RWPE1 (cell line): ENCODE measurements at regions not wholly inside any gene's neighbourhood (a gene's known extent, or its start where the extent isn't known, plus 50 kb on each side); places are given as distances from the start of the nearest gene placed in this dataset.

Experiments used
- CTCF ChIA-PET: fragments of 350-600 bp; sonication (Branson Sonifier 250); formaldehyde crosslinking; extraction: SDS; loops from one replicate; lab custom pipeline; 2021; lab: Yijun Ruan, JAX
- POLR2A ChIA-PET: fragments of 400-600 bp; formaldehyde crosslinking; extraction: SDS; loops from one replicate; lab custom pipeline; 2020; ENCODE audit warnings: antibody characterized with exemption; ENCODE audit not compliant: low non-redundant PET; lab: Yijun Ruan, JAX
- DNase-seq: peaks from one replicate; pipeline ENCODE4 v3.0.0; 2012; ENCODE audit warnings: low spot score
- H3K27ac ChIP-seq: fragments of 450-650 bp; 2 replicates; pipeline ENCODE4 v1.5.1; 2017
- TF ChIP-seq, protein P1 (sequence below): fragments of 450-650 bp; conservative IDR thresholded peaks from 2 replicates; pipeline ENCODE4 v1.5.1; 2017; ENCODE audit warnings: low read depth, mild to moderate bottlenecking

DNA sequence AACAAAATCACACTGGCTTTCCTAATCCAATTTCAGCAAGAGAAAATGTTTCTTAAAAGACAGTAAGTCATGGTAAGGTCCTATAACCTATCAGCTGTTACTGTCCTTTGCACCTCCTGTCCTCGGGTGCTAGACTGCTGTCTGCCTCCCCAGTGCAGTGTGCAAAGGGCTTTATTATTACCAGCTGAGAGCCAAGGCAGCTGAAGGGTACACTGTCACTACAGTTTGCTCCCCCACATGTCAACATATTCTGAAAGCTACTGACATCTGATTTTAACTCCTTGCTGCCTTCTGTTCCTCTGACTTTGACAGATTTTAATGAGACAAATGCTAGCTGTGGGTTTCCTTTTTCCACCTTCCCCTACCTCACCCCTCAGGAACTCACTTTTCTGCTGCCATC, 389.4 kb upstream of the SLC24A2 start:
- no peak for DNase-seq
- TF ChIP-seq, protein P1, sequence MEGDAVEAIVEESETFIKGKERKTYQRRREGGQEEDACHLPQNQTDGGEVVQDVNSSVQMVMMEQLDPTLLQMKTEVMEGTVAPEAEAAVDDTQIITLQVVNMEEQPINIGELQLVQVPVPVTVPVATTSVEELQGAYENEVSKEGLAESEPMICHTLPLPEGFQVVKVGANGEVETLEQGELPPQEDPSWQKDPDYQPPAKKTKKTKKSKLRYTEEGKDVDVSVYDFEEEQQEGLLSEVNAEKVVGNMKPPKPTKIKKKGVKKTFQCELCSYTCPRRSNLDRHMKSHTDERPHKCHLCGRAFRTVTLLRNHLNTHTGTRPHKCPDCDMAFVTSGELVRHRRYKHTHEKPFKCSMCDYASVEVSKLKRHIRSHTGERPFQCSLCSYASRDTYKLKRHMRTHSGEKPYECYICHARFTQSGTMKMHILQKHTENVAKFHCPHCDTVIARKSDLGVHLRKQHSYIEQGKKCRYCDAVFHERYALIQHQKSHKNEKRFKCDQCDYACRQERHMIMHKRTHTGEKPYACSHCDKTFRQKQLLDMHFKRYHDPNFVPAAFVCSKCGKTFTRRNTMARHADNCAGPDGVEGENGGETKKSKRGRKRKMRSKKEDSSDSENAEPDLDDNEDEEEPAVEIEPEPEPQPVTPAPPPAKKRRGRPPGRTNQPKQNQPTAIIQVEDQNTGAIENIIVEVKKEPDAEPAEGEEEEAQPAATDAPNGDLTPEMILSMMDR, result no peak
- H3K27ac ChIP-seq, result no peak overlapping the region
- CTCF ChIA-PET, result no interaction called here
- POLR2A ChIA-PET, result interaction anchor here (0.5 kb wide), 1 partner anchor 87 kb away, joined by 3 read pairs; no protein-coding TSS in a partner anchor

DNA sequence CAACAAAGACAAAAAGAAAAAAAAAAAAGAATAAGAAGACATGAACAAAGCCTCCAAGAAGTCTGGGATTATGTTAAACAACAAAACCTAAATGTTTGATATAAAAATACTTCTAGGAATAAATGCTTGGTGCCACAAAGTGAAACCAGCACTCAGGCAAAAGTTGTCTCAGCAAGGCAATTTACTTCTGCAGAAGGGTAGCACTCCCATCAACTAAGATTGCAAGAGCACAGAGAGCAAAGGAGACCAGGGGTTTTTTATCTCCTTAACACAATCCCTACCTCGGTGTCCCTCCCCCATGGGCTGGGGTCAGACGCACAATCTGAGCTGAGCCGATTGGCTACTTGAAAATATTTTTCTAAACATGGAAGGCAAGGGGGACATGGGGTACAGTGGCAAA, 381.3 kb upstream of the SLC24A2 start:
- DNase-seq, result no peak
- CTCF ChIA-PET, result interaction anchor here (0.7 kb wide), 1 partner anchor 1475 kb away, joined by 3 read pairs; no protein-coding TSS in a partner anchor
- POLR2A ChIA-PET, result no interaction called here
- TF ChIP-seq, protein P1, result no peak
- no peak overlapping the region for H3K27ac ChIP-seq

DNA sequence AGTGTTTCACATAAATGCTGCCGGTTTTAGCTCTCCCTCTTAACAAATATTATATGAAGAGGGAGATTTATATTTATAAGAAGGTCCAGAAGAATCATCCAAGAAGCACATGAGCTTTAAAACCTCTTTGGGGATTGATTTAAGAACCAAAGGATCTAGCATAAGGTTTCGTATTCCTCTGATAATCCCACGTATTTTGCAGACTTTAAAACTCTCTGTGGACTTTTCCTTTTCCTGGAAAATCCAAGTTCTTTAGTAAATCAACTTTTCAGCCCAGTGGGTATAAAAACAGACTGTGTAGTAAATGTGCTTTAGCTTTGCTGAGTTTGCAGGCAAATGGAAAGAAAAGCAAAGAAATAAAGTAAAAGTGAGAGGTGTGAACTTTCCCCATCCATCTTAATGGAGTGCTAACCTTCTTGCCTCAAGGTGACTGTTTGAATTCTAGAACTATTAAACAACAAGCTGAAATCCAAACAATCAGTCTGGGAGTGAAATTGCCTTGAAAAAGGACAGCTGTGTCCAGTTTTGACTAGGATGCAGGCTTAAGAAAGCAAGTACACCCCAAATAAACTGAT, 363.4 kb upstream of the SLC24A2 start:
- TF ChIP-seq, protein P1, result no peak
- ChIA-PET CTCF (no interaction called here), POLR2A (no interaction called here)
- no peak overlapping the region for H3K27ac ChIP-seq
- no peak for DNase-seq

DNA sequence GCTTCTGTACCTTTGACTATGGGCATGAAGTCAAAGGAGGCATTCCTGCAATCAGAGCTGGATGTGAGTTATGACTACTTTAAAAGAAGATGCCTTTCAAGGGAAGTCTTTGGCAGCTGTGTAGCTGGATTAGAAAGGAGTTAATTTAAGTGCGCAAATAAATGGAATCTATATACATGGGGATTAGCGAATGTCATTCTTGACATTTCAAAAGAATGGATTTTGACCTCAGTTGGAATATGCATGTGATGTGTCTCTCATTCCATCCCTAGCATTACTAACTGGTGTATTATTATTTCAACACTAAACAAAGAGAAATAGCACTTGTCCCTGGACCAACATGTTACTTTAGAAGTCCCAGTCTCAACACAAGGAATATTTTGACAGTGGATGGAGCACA, 359.6 kb upstream of the SLC24A2 start:
- CTCF ChIA-PET, result no interaction called here
- H3K27ac ChIP-seq, result no peak overlapping the region
- DNase-seq, result no peak
- POLR2A ChIA-PET, result no interaction called here
- TF ChIP-seq, protein P1, result no peak

DNA sequence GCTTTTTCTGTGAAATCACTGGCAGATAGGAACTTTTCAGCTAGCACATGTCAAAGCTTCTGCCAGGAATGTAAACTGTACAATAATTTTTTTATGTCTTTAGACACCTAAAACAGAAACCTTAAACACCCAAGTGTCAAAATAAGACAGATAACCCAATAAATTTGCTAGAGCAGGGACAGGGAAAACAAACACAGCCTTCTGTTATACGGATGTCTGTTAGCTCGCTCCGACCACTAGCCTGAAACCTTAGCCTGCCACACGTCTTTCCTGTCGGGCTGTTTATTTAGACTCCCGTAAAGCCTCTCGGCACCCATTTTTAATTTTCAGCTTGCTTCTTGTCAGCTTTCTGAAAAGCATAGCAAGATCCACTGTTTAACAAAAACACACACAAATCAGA, 355.4 kb upstream of the SLC24A2 start:
- TF ChIP-seq, protein P1, result no peak
- no peak for DNase-seq
- POLR2A ChIA-PET, result no interaction called here
- CTCF ChIA-PET, result no interaction called here
- no peak overlapping the region for H3K27ac ChIP-seq

DNA sequence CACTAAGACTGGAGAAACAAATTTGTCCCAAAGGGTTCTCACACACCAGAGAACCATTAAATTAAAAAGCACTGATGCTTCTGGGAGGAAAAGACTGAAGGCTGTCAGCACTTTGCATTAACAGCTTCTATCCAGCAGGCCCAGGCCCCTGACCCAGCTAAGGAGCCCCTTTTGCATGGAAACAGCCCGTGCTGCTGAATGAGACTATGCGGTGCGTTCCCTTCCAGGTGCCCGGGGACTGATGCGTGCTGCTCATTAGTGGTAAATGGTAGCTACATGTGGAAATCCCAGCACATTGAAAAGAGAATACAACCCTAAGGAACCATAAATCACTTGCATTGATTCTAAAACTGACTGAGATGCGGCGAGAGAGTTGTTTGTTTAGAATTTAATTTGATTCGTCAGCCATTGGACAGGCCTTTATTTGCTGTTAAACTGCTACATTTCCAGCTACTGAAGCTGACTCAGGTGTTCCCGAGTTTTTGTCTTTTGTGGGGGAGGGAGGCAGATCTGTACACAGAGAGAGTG, 351.0 kb upstream of the SLC24A2 start:
- TF ChIP-seq, protein P1, result no peak
- H3K27ac ChIP-seq, result no peak overlapping the region
- CTCF ChIA-PET, result no interaction called here
- DNase-seq, result no peak
- POLR2A ChIA-PET, result no interaction called here
